GM18517 (cell line): ENCODE measurements at regions not wholly inside any gene's neighbourhood (a gene's known extent, or its start where the extent isn't known, plus 50 kb on each side); places are given as distances from the start of the nearest gene placed in this dataset.
"Not testable (repeated sequence)": the region's sequence is repeated elsewhere in the genome, so short reads cannot be mapped to it uniquely, and the experiment has no call there.

Source experiments
- ATAC-seq: cut with Tn5 transposase; IDR thresholded peaks from one replicate; pipeline ENCODE4 v1.9.1; 2021; ENCODE audit warnings: mild to moderate bottlenecking, moderate library complexity; ENCODE audit not compliant: unreplicated experiment

- no peak for ATAC-seq
Measured at GRCh38 chr6:40849546-40849945, 189.5 kb downstream of the UNC5CL start.

- ATAC-seq: no peak
Measured at GRCh38 chr6:40848868-40849514, 190.0 kb downstream of the UNC5CL start.

DNA sequence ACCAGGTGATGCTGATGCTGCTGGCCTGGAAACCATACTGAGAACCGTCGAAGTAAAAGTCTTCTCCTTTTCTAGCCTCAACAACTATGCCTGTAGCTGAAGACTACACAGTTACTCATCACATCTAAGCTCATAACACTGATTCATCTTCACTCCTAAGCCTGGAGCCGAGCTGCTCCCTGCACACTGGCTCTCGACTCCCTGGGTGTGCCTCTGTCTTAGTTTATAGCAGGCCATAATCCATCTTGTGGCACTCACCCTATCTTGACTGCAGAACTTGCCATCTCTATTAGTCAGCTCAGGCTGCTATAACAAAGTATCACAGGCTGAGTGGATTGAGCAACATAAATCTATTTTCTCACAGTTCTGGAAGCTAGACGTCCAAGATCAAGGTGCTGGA lies 191.0 kb downstream of the UNC5CL start:
- no peak for ATAC-seq

DNA sequence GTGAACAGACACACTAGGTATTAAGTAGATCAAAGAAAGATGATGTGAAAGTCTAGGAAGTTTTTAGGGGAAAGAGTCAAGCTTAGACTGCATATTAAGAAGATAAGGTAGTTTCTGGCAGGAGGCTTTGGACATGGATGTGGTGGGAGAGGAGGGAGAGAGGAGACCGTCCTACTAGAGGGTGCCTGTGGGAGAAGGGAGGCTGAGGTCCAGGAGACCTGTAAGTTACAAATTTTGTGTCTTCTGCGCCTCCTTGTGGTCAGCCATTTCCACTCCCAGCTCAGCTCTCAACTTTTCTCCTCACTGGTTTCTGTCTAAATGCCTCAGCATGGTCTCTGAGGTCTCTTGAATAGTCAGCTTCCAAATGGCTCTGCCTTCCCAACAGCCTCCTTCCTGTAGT lies 193.5 kb downstream of the UNC5CL start:
- no peak for ATAC-seq

DNA sequence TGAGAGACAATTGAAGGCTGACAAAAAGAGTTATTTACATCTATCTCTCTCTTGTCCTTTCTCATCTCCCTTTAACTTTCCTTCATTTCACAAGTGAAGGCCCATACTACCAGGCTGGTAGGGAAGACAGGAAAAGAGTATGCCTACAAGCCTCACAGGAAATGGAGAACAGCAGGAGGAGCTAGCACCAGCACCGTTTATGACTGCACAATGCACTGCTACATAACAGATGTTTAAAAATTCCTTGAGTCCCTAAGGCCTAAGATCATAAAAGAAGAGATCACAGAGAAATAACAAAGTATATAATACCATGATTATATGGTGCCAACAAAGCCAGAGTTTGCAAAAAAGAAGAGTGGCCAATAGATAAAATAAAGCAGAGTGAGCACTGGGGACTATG lies 194.8 kb downstream of the UNC5CL start:
- ATAC-seq: no peak

DNA sequence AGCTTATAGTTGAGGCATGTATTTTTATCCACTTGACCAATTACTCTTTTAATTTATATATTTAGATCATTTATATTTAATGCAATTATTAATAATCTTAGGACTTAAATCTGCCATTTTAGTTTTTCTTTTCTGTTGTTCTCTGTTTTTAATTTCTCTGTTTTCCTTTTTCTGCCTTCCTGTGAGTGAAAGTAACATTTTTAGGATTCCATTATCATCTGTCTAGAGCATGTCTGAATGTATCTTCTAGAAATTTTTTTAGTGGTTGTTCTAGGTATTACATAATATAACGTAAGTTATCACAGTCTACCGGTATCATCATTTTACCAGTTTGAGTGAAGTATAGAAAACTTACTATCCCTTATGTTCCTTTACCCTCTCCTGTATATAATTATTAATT lies 197.3 kb downstream of the UNC5CL start:
- no peak for ATAC-seq

DNA sequence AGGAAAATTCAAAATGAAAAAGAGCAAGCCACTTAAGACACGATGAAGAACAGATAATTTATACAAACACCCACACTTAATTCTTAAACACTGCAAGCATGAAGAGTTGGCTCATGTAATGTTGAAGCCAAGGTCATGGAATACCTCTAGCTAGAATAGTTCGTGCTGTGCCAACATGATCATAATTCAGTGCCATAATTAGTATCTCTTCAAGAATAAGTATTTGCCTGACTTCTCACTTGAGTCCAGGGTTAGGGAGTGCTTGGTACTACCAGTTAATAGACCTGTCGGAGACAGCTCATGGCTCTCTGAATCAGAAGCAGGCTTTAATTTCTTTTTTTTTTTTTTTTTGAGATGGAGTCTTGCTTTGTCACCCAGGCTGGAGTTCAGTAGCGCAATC lies 206.3 kb downstream of the UNC5CL start:
- no peak for ATAC-seq

GRCh38 chr6:40831381-40831780 lies 207.6 kb downstream of the UNC5CL start:
- ATAC-seq: no peak

DNA sequence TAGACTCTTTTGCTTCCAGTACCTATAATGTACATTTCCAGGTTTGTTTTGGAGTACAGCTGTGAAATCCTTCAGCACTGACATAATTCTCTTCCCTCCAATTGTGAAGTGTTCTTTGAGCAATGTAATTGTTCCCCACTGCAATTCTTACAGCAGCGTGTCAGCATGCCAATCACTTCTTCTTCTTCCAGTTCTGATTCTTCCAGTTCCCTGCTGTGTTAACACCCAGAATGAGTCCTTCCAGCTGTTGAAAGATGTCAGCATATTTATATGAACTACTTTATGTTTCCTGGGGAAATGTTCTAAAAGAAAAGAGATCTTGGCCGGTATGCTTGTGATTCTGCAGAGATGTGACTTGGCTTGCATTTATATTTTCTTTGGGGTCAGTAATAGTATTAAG lies 213.9 kb downstream of the UNC5CL start:
- no peak for ATAC-seq

DNA sequence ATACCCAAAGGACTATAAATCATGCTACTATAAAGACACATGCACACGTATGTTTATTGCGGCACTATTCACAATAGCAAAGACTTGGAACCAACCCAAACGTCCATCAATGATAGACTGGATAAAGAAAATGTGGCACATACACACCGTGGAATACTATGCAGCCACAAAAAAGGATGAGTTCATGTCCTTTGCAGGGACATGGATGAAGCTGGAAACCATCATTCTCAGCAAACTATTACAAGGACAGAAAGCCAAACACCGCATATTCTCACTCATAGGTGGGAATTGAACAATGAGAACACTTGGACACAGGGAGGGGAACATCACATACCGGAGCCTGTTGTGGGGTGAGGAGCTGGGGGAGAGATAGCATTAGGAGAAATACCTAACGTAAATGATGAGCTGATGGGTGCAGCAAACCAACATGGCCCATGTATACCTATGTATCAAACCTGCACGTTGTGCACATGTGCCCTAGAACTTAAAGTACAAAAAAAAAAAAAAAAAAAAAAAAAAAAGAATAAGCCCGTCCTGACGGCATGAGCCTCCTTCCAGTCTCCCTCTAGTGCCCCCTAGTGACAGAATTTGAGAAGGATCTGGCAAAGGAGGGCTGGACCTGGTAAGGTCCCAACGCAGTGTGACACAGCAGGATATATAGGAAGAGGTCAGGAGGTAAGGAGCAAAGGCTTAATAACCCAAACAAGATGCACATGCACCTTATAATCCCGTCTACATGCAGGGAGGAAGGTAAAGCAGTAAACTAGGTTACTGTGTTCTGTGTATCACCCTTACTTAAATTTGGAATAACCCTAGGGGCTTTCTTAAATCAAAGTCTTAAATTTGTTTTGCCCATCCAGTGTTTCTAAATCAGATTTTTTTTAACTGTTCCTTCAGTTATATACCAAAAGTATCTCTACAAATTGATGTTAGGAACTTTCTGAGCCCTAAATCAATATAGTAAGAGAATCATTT lies 214.8 kb downstream of the UNC5CL start:
- ATAC-seq: not testable (repeated sequence)

GRCh38 chr6:40822619-40823018 lies 216.4 kb downstream of the UNC5CL start:
- no peak for ATAC-seq

GRCh38 chr6:40819182-40819834 lies 219.7 kb downstream of the UNC5CL start:
- no peak for ATAC-seq

- no peak for ATAC-seq
Measured at GRCh38 chr6:40817369-40817768, 221.7 kb downstream of the UNC5CL start.

GRCh38 chr6:40816601-40817000 lies 222.4 kb downstream of the UNC5CL start:
- no peak for ATAC-seq

GRCh38 chr6:40815731-40816130 lies 223.3 kb downstream of the UNC5CL start:
- ATAC-seq: no peak

DNA sequence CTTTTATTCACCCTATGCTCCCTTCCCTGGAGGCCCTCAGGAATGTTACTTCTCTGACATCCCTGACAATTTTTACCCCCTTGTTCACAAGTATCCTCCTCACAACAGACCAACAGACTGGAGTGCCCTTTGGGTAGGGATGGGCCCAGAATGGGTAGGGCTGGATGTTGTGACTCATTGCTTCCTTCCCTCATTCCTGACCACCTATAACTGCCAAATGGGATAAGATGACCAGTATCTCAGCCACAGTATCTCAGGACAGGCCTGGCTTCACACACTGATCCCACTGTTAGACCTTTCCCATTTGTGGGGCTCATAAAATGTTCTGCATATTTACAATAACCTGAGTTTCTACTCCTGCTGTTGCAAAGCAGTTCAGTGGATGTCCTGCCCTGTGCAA lies 223.0 kb upstream of the LRFN2 start:
- ATAC-seq: no peak

- ATAC-seq: no peak
Measured at GRCh38 chr6:40809627-40810026, 222.5 kb upstream of the LRFN2 start.

GRCh38 chr6:40807484-40807883 lies 220.3 kb upstream of the LRFN2 start:
- no peak for ATAC-seq

DNA sequence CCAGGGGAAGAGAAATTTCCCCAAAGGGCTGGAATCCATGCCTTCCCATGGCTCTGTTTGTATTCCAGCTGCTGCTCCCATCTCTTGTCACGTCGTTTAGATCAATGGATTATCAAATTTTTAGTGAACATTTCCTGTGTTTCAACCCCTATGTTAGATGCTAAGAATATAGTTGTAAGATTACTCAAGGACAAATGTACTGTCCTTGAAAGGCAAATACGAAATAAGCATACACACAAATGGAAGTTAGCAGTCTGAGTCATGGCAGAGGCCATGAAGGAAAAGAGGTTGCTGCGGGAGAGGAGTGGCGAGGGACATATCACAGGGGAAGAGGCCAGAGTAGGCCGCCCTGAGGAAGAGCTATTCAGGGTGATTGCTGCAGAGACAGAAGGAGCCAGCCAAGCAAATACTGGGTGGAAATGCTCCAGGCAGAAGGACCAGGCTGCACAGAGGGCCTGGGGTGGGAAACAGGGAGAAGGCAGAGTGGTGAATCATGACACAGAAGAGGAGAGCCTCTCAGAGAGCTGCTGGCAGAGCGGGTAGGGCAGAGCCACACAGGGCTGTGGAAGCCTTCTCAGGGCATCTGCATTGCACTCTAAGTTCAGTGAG lies 219.2 kb upstream of the LRFN2 start:
- no peak for ATAC-seq

- ATAC-seq: no peak
Measured at GRCh38 chr6:40805336-40805735, 218.2 kb upstream of the LRFN2 start.

DNA sequence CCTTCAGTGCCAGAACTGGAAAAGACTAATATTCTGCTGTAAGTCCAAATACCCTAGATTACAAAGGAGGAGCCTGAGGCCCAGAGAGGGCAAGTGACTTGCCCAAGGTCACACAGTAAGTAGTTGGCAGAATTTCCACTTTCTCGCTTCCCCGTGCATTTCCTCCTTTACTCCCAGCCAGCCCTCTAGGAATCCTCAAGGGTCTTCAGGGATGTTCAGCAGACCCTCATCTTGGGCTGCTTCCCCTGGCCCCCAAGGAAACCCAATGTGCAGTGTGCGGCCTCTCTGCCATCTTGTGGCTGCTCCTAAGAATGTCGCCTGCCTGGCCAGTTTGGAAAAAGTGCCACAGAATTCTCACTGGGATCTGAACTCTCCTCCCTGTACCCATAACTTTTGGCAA lies 217.7 kb upstream of the LRFN2 start:
- no peak for ATAC-seq
